ENCODE measurements at regions not wholly inside any gene's neighbourhood (a gene's known extent, or its start where the extent isn't known, plus 50 kb on each side); places are given as distances from the start of the nearest gene placed in this dataset.

- Histone ChIP-seq H3K27ac (ENCODE audit: control insufficient read depth, insufficient read depth) (no peak overlapping the region), H3K4me2 (ENCODE audit: control insufficient read depth, insufficient read depth) (no peak overlapping the region), H3K4me1 (ENCODE audit: control insufficient read depth, insufficient read depth, low read length) (peaks cover 6% of the 10 kb centered on the region; the same call in 1 of the 2 replicates), H3K79me2 (ENCODE audit: control insufficient read depth, insufficient read depth, low read length) (no peaks in the 10 kb centered on the region), H3K27me3 (replicated peaks in 1 of 2; ENCODE audit: control insufficient read depth in 2 of 2, insufficient read depth in 2 of 2, low read length in 1 of 2) (no peaks in the 10 kb centered on the region), H4K20me1 (ENCODE audit: control insufficient read depth, insufficient read depth) (no peaks in the 10 kb centered on the region), H3K4me3 (no peak overlapping the region), H2AFZ (ENCODE audit: control insufficient read depth, low read depth, low read length) (no peak overlapping the region), H3K9me3 (replicated peaks; ENCODE audit: control insufficient read depth, insufficient read depth, low read length) (no peaks in the 10 kb centered on the region), H3K9ac (ENCODE audit: control insufficient read depth, insufficient read depth, low read length) (no peak overlapping the region), H3K36me3 (ENCODE audit: control insufficient read depth in 2 of 2, insufficient read depth in 2 of 2, low read length in 1 of 2) (no peaks in the 10 kb centered on the region)
- SMC1A ChIA-PET (ENCODE audit: uncharacterized antibody, unreplicated experiment): interaction anchor here (1.3 kb wide), 1 partner anchor 551 kb away, joined by 3 read pairs; no protein-coding TSS in a partner anchor
- DNase-seq (ENCODE audit: low read depth, low spot score): no peak
- FAIRE-seq: no peak
- POLR2A ChIA-PET: no interaction called here
- RAD21 ChIA-PET (ENCODE audit: unreplicated experiment): interaction anchor here (1.0 to 1.1 kb wide), 2 partner anchors 83 to 128 kb away, joined by 3 to 6 read pairs; no protein-coding TSS in a partner anchor
- no peak for TF ChIP-seq FOS (IDR thresholded peaks at IDR 0.05; ENCODE audit: borderline replicate concordance, extremely low read depth, insufficient read length)
- no peak for TF ChIP-seq CEBPZ (IDR thresholded peaks at IDR 0.05; ENCODE audit: low read depth, low read length)
- TF ChIP-seq RCOR1 (conservative IDR thresholded peaks at IDR 0.05; ENCODE audit: low read depth, low read length): no peak
- TF ChIP-seq, protein P1, sequence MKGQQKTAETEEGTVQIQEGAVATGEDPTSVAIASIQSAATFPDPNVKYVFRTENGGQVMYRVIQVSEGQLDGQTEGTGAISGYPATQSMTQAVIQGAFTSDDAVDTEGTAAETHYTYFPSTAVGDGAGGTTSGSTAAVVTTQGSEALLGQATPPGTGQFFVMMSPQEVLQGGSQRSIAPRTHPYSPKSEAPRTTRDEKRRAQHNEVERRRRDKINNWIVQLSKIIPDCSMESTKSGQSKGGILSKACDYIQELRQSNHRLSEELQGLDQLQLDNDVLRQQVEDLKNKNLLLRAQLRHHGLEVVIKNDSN (IDR thresholded peaks at IDR 0.05; ENCODE audit: borderline replicate concordance, extremely low read length, insufficient read depth, low read depth, low read length): no peak
- TF ChIP-seq RELA (IDR thresholded peaks at IDR 0.05; ENCODE audit: borderline replicate concordance, partially characterized antibody): no peak
- TF ChIP-seq IKZF1 (conservative IDR thresholded peaks at IDR 0.05): no peak
- TF ChIP-seq CBX3 (IDR thresholded peaks at IDR 0.05; ENCODE audit: borderline replicate concordance, low read depth): no peak
- TF ChIP-seq STAT1 (conservative IDR thresholded peaks at IDR 0.05): no peak
- no peak for TF ChIP-seq SUZ12 (IDR thresholded peaks at IDR 0.05; ENCODE audit: unreplicated experiment)
- no peak for TF ChIP-seq CHD2 (IDR thresholded peaks at IDR 0.05; ENCODE audit: borderline replicate concordance, low read depth, low read length)
- no peak for TF ChIP-seq ZZZ3 (IDR thresholded peaks at IDR 0.05; ENCODE audit: control insufficient read depth, insufficient read length, low read depth)
- no peak for TF ChIP-seq RBBP5 (conservative IDR thresholded peaks at IDR 0.05)
- no peak for TF ChIP-seq WRNIP1 (IDR thresholded peaks at IDR 0.05; ENCODE audit: borderline replicate concordance, low read depth, low read length)
- no peak for TF ChIP-seq NKRF (conservative IDR thresholded peaks at IDR 0.05)
- TF ChIP-seq, protein P2, sequence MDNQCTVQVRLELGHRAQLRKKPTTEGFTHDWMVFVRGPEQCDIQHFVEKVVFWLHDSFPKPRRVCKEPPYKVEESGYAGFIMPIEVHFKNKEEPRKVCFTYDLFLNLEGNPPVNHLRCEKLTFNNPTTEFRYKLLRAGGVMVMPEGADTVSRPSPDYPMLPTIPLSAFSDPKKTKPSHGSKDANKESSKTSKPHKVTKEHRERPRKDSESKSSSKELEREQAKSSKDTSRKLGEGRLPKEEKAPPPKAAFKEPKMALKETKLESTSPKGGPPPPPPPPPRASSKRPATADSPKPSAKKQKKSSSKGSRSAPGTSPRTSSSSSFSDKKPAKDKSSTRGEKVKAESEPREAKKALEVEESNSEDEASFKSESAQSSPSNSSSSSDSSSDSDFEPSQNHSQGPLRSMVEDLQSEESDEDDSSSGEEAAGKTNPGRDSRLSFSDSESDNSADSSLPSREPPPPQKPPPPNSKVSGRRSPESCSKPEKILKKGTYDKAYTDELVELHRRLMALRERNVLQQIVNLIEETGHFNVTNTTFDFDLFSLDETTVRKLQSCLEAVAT (IDR thresholded peaks at IDR 0.05): no peak
- TF ChIP-seq ELK1 (IDR thresholded peaks at IDR 0.05; ENCODE audit: low read depth, low read length): no peak
- no peak for ATAC-seq
- CTCF ChIA-PET: interaction anchor here (0.6 to 1.5 kb wide), 6 partner anchors 48 to 587 kb away, joined by 4 to 5 read pairs (median 4); no protein-coding TSS in a partner anchor
- in situ Hi-C loops (cut with MboI): loop anchor here (5.0 kb wide), 1 partner anchor 551 kb away; no protein-coding TSS in a partner anchor
- intact Hi-C loops (cut with micrococcal nuclease; ENCODE audit: unreplicated experiment): loop anchor here (2.0 kb wide), 1 partner anchor 551 kb away; no protein-coding TSS in a partner anchor
- no TSS peak for BruUV-seq (replicated peaks)
- WGBS (ENCODE audit: insufficient coverage, insufficient replicate concordance, low lambda C conversion rate, missing lambda C conversion rate): 50% methylated on average over 9 of the region's 9 CpGs
These were observed 56.9 kb upstream of the MYL10 start for GRCh38 chr7:101686030-101686429.
